ENCODE measurements at regions not wholly inside any gene's neighbourhood (a gene's known extent, or its start where the extent isn't known, plus 50 kb on each side); places are given as distances from the start of the nearest gene placed in this dataset.

- Mint-ChIP-seq H3K36me3 (ENCODE audit: low read depth, unreplicated experiment) (no peaks in the 10 kb centered on the region), H3K9me3 (ENCODE audit: unreplicated experiment) (peaks cover 3% of the 10 kb centered on the region), H3K27ac (ENCODE audit: unreplicated experiment) (no peak overlapping the region), H3K4me3 (ENCODE audit: unreplicated experiment) (no peak overlapping the region), H3K4me1 (ENCODE audit: low read depth, unreplicated experiment) (no peaks in the 10 kb centered on the region), H3K27me3 (ENCODE audit: low read depth, unreplicated experiment) (peaks cover 3% of the 10 kb centered on the region)
- no peaks in the 10 kb centered on the region for H3K9me3 ChIP-seq (ENCODE audit: insufficient read depth, low read depth, low read length)
- H3K4me1 ChIP-seq (ENCODE audit: insufficient read depth, low read length): no peaks in the 10 kb centered on the region
- H3K27me3 ChIP-seq (ENCODE audit: insufficient read depth, low read length): no peaks in the 10 kb centered on the region
- H3K79me2 ChIP-seq (ENCODE audit: insufficient read depth, low read length): no peaks in the 10 kb centered on the region
- TF ChIP-seq CTCF (IDR thresholded peaks at IDR 0.05; ENCODE audit: insufficient read depth, low read depth, low read length) (no peak), EZH2 (IDR thresholded peaks at IDR 0.05; ENCODE audit: insufficient read depth, low read length) (no peak)
- H3K27ac ChIP-seq (ENCODE audit: low read depth, low read length): no peak overlapping the region
- FAIRE-seq (no peak), DNase-seq (ENCODE audit: low read depth) (no peak)
- no peak overlapping the region for H2AFZ ChIP-seq (ENCODE audit: low read depth, low read length)
- H3K4me2 ChIP-seq (ENCODE audit: low read length): no peak overlapping the region
- H3K36me3 ChIP-seq (ENCODE audit: insufficient read depth, low read length): no peaks in the 10 kb centered on the region
- no peak overlapping the region for H3K9ac ChIP-seq (ENCODE audit: low read length)
- no peak overlapping the region for H3K4me3 ChIP-seq (ENCODE audit: insufficient read depth, low read depth, low read length)
- no peaks in the 10 kb centered on the region for H4K20me1 ChIP-seq (ENCODE audit: insufficient read depth, low read length)
Measured at GRCh38 chr1:244284641-244285156, 167.0 kb downstream of the ADSS2 start.

DNA sequence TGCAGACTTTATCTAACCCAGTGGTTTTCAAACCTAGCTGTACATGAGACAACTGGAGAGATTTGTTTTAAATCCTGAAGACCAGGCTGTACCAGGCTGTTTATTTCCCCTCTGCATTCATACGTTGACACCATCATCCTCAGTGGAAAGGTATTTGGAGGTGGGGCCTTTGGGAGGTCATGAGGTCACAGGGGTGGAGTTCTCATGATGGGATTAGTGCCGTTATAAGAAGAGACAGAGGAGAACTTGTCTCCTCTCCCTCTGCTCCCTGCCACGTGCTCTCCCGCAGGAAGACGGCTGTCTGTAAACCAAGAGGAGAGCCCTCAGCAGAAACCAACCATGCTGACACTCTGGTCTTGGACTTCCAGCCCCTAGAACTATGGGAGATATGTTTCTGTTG lies 165.4 kb downstream of the ADSS2 start:
- FAIRE-seq (no peak), DNase-seq (ENCODE audit: low read depth) (no peak)
- no peak overlapping the region for H3K4me3 Mint-ChIP-seq (ENCODE audit: unreplicated experiment)

More for the DNA sequence above, 165.4 kb downstream of the ADSS2 start:
- Histone ChIP-seq H4K20me1 (ENCODE audit: insufficient read depth, low read length) (no peaks in the 10 kb centered on the region), H3K4me3 (ENCODE audit: insufficient read depth, low read depth, low read length) (no peak overlapping the region), H3K9me3 (ENCODE audit: insufficient read depth, low read depth, low read length) (no peaks in the 10 kb centered on the region), H3K36me3 (ENCODE audit: insufficient read depth, low read length) (no peaks in the 10 kb centered on the region), H3K9ac (ENCODE audit: low read length) (no peak overlapping the region), H3K27me3 (ENCODE audit: insufficient read depth, low read length) (no peaks in the 10 kb centered on the region), H3K27ac (ENCODE audit: low read depth, low read length) (no peak overlapping the region), H3K79me2 (ENCODE audit: insufficient read depth, low read length) (no peaks in the 10 kb centered on the region), H2AFZ (ENCODE audit: low read depth, low read length) (no peak overlapping the region), H3K4me2 (ENCODE audit: low read length) (no peak overlapping the region), H3K4me1 (ENCODE audit: insufficient read depth, low read length) (no peaks in the 10 kb centered on the region)
- H3K36me3 Mint-ChIP-seq (ENCODE audit: low read depth, unreplicated experiment): no peaks in the 10 kb centered on the region
- H3K27me3 Mint-ChIP-seq (ENCODE audit: low read depth, unreplicated experiment): peaks cover 3% of the 10 kb centered on the region
- TF ChIP-seq CTCF (IDR thresholded peaks at IDR 0.05; ENCODE audit: insufficient read depth, low read depth, low read length): no peak
- no peak for TF ChIP-seq EZH2 (IDR thresholded peaks at IDR 0.05; ENCODE audit: insufficient read depth, low read length)
- no peaks in the 10 kb centered on the region for H3K4me1 Mint-ChIP-seq (ENCODE audit: low read depth, unreplicated experiment)
- H3K9me3 Mint-ChIP-seq (ENCODE audit: unreplicated experiment): peaks cover 3% of the 10 kb centered on the region
- no peak overlapping the region for H3K27ac Mint-ChIP-seq (ENCODE audit: unreplicated experiment)
